ENCODE measurements at regions not wholly inside any gene's neighbourhood (a gene's known extent, or its start where the extent isn't known, plus 50 kb on each side); places are given as distances from the start of the nearest gene placed in this dataset.
"Not testable (repeated sequence)": the region's sequence is repeated elsewhere in the genome, so short reads cannot be mapped to it uniquely, and the experiment has no call there.

- Histone ChIP-seq H3K36me3 (no peaks in the 10 kb centered on the region), H3K27ac (no peak overlapping the region), H3K9me3 (no peaks in the 10 kb centered on the region), H3K27me3 (peaks cover 0 to 25% of the 10 kb centered on the region in 2 donors), H3K4me3 (no peak overlapping the region), H3K4me1 (no peaks in the 10 kb centered on the region)
- WGBS, 2 donors, result 86 to 93% methylated on average over 6 of the region's 6 CpGs
- TF ChIP-seq CTCF (IDR thresholded peaks at IDR 0.05), result no peak
- no peak for TF ChIP-seq POLR2A (IDR thresholded peaks at IDR 0.05)
- TF ChIP-seq EP300 (IDR thresholded peaks at IDR 0.05), result no peak
- no peak for DNase-seq (ENCODE audit: low spot score in 2 of 2)
Observed at GRCh38 chrX:131861088-131861787, 161.9 kb upstream of the STK26 start.

GRCh38 chrX:131862321-131862720 lies 160.8 kb upstream of the STK26 start:
- H3K9me3 ChIP-seq, result no peaks in the 10 kb centered on the region
- H3K4me3 ChIP-seq, result no peak overlapping the region
- TF ChIP-seq CTCF (IDR thresholded peaks at IDR 0.05) (no peak), EP300 (IDR thresholded peaks at IDR 0.05) (no peak), POLR2A (IDR thresholded peaks at IDR 0.05) (no peak)
- 43 to 53% methylated on average over 3 of the region's 3 CpGs for WGBS, 2 donors
- no peaks in the 10 kb centered on the region for H3K36me3 ChIP-seq
- no peak overlapping the region for H3K27ac ChIP-seq
- H3K4me1 ChIP-seq, result no peaks in the 10 kb centered on the region
- H3K27me3 ChIP-seq, result peaks cover 0 to 19% of the 10 kb centered on the region in 2 donors
- no peak for DNase-seq (ENCODE audit: low spot score in 2 of 2)

GRCh38 chrX:131869182-131869581 lies 153.9 kb upstream of the STK26 start:
- no peaks in the 10 kb centered on the region for H3K9me3 ChIP-seq
- TF ChIP-seq POLR2A (IDR thresholded peaks at IDR 0.05), result no peak
- no peak for TF ChIP-seq EP300 (IDR thresholded peaks at IDR 0.05)
- no peak for TF ChIP-seq CTCF (IDR thresholded peaks at IDR 0.05)
- H3K4me3 ChIP-seq, result no peak overlapping the region
- no peak overlapping the region for H3K27ac ChIP-seq
- DNase-seq (ENCODE audit: low spot score in 2 of 2), result no peak
- H3K27me3 ChIP-seq, result peaks cover 0 to 39% of the 10 kb centered on the region in 2 donors
- no peaks in the 10 kb centered on the region for H3K4me1 ChIP-seq
- H3K36me3 ChIP-seq, result no peaks in the 10 kb centered on the region

GRCh38 chrX:131874300-131874699 lies 148.8 kb upstream of the STK26 start:
- Histone ChIP-seq H3K27ac (no peak overlapping the region), H3K9me3 (no peaks in the 10 kb centered on the region), H3K4me1 (no peaks in the 10 kb centered on the region), H3K36me3 (no peaks in the 10 kb centered on the region), H3K27me3 (peaks cover 0 to 28% of the 10 kb centered on the region in 2 donors), H3K4me3 (no peak overlapping the region)
- 88 to 95% methylated on average over 3 of the region's 3 CpGs for WGBS, 2 donors
- TF ChIP-seq EP300 (IDR thresholded peaks at IDR 0.05), result no peak
- TF ChIP-seq POLR2A (IDR thresholded peaks at IDR 0.05), result no peak
- no peak for TF ChIP-seq CTCF (IDR thresholded peaks at IDR 0.05)
- DNase-seq (ENCODE audit: low spot score in 2 of 2), result no peak

GRCh38 chrX:131875827-131876226 lies 147.3 kb upstream of the STK26 start:
- not testable (repeated sequence) for H3K36me3 ChIP-seq; H3K4me1 ChIP-seq; H3K4me3 ChIP-seq; H3K27ac ChIP-seq; H3K9me3 ChIP-seq; DNase-seq (ENCODE audit: low spot score in 2 of 2)
- H3K27me3 ChIP-seq, result peaks cover 0 to 22% of the 10 kb centered on the region in 2 donors
- 80 to 91% methylated on average over 1 of the region's 1 CpG for WGBS, 2 donors

GRCh38 chrX:131881194-131881593 lies 141.9 kb upstream of the STK26 start:
- Histone ChIP-seq H3K4me1 (no peaks in the 10 kb centered on the region), H3K27me3 (peaks cover 0 to 7% of the 10 kb centered on the region in 2 donors), H3K4me3 (no peak overlapping the region), H3K36me3 (peaks cover 0 to 2% (median 0%) of the 10 kb centered on the region in 3 donors), H3K27ac (no peak overlapping the region), H3K9me3 (no peaks in the 10 kb centered on the region)
- TF ChIP-seq POLR2A (IDR thresholded peaks at IDR 0.05) (no peak), EP300 (IDR thresholded peaks at IDR 0.05) (no peak), CTCF (IDR thresholded peaks at IDR 0.05) (no peak)
- WGBS, 2 donors, result 72 to 81% methylated on average over 5 of the region's 5 CpGs
- DNase-seq (ENCODE audit: low spot score in 2 of 2), result no peak

GRCh38 chrX:131885042-131885441 lies 138.1 kb upstream of the STK26 start:
- not testable (repeated sequence) for H3K4me3 ChIP-seq; H3K9me3 ChIP-seq; H3K36me3 ChIP-seq; H3K4me1 ChIP-seq; H3K27ac ChIP-seq; H3K27me3 ChIP-seq; DNase-seq (ENCODE audit: low spot score in 2 of 2)
- 90 to 100% methylated on average over 1 of the region's 1 CpG for WGBS, 2 donors

GRCh38 chrX:131893857-131894256 lies 129.2 kb upstream of the STK26 start:
- H3K27me3 ChIP-seq, result peaks cover 0 to 20% of the 10 kb centered on the region in 2 donors
- WGBS, 2 donors, result 74 to 83% methylated on average over 3 of the region's 3 CpGs
- not testable (repeated sequence) for DNase-seq (ENCODE audit: low spot score in 2 of 2); H3K9me3 ChIP-seq; H3K4me1 ChIP-seq; H3K36me3 ChIP-seq; H3K4me3 ChIP-seq; H3K27ac ChIP-seq
